Breast epithelium (tissue), 3 donors: ENCODE measurements at regions not wholly inside any gene's neighbourhood (a gene's known extent, or its start where the extent isn't known, plus 50 kb on each side); places are given as distances from the start of the nearest gene placed in this dataset.

Experiments used
- POLR2AphosphoS5 ChIP-seq, 3 donors: sonication (generic); formaldehyde crosslinking; IDR thresholded peaks; one replicate each; pipeline ENCODE4 v1.6.1; 2017; ENCODE audit warnings: antibody characterized with exemption in 3 of 3
- TF ChIP-seq, protein P1 (sequence below), 3 donors: fragments of 450-650 bp; IDR thresholded peaks; one replicate each; pipeline ENCODE4 v1.5.1; 2016 to 2017; ENCODE audit warnings: antibody characterized with exemption in 3 of 3, mild to moderate bottlenecking in 3 of 3, moderate library complexity in 3 of 3

- TF ChIP-seq, protein P1, sequence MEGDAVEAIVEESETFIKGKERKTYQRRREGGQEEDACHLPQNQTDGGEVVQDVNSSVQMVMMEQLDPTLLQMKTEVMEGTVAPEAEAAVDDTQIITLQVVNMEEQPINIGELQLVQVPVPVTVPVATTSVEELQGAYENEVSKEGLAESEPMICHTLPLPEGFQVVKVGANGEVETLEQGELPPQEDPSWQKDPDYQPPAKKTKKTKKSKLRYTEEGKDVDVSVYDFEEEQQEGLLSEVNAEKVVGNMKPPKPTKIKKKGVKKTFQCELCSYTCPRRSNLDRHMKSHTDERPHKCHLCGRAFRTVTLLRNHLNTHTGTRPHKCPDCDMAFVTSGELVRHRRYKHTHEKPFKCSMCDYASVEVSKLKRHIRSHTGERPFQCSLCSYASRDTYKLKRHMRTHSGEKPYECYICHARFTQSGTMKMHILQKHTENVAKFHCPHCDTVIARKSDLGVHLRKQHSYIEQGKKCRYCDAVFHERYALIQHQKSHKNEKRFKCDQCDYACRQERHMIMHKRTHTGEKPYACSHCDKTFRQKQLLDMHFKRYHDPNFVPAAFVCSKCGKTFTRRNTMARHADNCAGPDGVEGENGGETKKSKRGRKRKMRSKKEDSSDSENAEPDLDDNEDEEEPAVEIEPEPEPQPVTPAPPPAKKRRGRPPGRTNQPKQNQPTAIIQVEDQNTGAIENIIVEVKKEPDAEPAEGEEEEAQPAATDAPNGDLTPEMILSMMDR (IDR thresholded peaks at IDR 0.05): no peak
- TF ChIP-seq POLR2AphosphoS5 (IDR thresholded peaks at IDR 0.05): no peak
These were observed 480.4 kb downstream of the CDH8 start for GRCh38 chr16:61555718-61556441.
